ENCODE measurements at regions not wholly inside any gene's neighbourhood (a gene's known extent, or its start where the extent isn't known, plus 50 kb on each side); places are given as distances from the start of the nearest gene placed in this dataset.

DNA sequence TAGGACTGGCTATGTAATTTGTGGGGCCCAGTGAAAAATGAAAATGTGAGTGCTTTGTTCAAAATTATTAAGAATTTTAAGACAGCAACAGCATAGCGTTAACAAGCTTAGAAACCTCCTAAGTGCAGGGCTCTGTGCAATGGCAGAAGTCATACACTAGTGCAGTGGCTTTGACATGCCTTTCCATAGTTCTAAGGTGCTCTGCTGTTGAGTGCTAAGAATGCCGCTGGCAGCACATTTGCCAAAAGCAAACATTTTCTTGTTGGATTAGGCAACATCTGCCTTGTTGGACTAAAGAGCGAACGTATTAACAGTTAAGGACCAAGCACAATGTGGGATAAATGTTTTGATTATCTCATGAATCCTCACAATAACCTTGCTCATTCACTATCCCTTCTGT lies 244.9 kb upstream of the PDE3A start:
- Histone ChIP-seq H3K4me1 (ENCODE audit: control insufficient read depth, insufficient read depth, low read length) (no peaks in the 10 kb centered on the region), H3K4me3 (ENCODE audit: low read length) (no peak overlapping the region)

DNA sequence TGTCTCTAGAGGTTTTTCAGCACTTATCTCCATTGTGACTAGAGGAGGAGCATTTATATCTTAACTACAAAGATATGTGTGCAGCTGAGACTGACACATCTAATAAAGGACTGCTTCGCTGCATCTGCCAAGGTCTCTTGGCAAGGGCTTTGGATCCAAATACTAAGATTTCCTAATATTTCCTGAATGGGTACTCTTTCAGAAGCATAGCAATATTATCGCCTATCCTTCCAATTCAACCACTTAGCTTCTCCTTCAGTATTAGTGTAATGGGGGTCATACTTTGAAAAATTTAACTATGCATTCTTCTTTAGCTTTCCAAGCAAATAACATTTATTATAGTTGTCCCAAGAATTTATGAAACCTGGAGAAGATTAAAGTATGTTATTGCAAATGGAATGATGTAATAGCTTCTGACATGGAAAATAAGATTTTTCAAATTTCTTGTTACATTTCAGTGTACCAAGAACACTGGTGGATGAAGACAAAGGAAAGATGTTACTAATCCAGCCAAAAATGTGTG lies 243.0 kb upstream of the PDE3A start:
- Histone ChIP-seq H3K27me3 (ENCODE audit: control insufficient read depth, insufficient read depth, low read length) (no peaks in the 10 kb centered on the region), H3K9me3 (replicated peaks; ENCODE audit: low read length) (no peaks in the 10 kb centered on the region), H3K4me1 (ENCODE audit: control insufficient read depth, insufficient read depth, low read length) (no peaks in the 10 kb centered on the region), H3K9ac (ENCODE audit: low read depth, low read length) (no peak overlapping the region), H3K4me3 (ENCODE audit: low read length) (no peak overlapping the region), H3K36me3 (ENCODE audit: insufficient read depth, low read length) (no peaks in the 10 kb centered on the region), H3K4me2 (ENCODE audit: low read length) (no peak overlapping the region)

More for the DNA sequence above, 244.9 kb upstream of the PDE3A start:
- Histone ChIP-seq H3K9ac (ENCODE audit: low read depth, low read length) (no peak overlapping the region), H3K27me3 (ENCODE audit: control insufficient read depth, insufficient read depth, low read length) (no peaks in the 10 kb centered on the region), H3K36me3 (ENCODE audit: insufficient read depth, low read length) (no peaks in the 10 kb centered on the region), H3K9me3 (replicated peaks; ENCODE audit: low read length) (no peaks in the 10 kb centered on the region), H3K4me2 (ENCODE audit: low read length) (no peak overlapping the region)

GRCh38 chr12:20126601-20127000 lies 241.7 kb upstream of the PDE3A start:
- H3K27me3 ChIP-seq (ENCODE audit: control insufficient read depth, insufficient read depth, low read length), result no peaks in the 10 kb centered on the region
- no peak overlapping the region for H3K9ac ChIP-seq (ENCODE audit: low read depth, low read length)
- no peak overlapping the region for H3K4me3 ChIP-seq (ENCODE audit: low read length)
- H3K36me3 ChIP-seq (ENCODE audit: insufficient read depth, low read length), result no peaks in the 10 kb centered on the region
- no peaks in the 10 kb centered on the region for H3K4me1 ChIP-seq (ENCODE audit: control insufficient read depth, insufficient read depth, low read length)
- no peaks in the 10 kb centered on the region for H3K9me3 ChIP-seq (replicated peaks; ENCODE audit: low read length)
- H3K4me2 ChIP-seq (ENCODE audit: low read length), result no peak overlapping the region

- no peak overlapping the region for H3K9ac ChIP-seq (ENCODE audit: low read depth, low read length)
- no peaks in the 10 kb centered on the region for H3K36me3 ChIP-seq (ENCODE audit: insufficient read depth, low read length)
- no peak overlapping the region for H3K4me2 ChIP-seq (ENCODE audit: low read length)
- H3K9me3 ChIP-seq (replicated peaks; ENCODE audit: low read length), result no peaks in the 10 kb centered on the region
- H3K4me1 ChIP-seq (ENCODE audit: control insufficient read depth, insufficient read depth, low read length), result no peaks in the 10 kb centered on the region
- no peaks in the 10 kb centered on the region for H3K27me3 ChIP-seq (ENCODE audit: control insufficient read depth, insufficient read depth, low read length)
- no peak overlapping the region for H3K4me3 ChIP-seq (ENCODE audit: low read length)
Measured at GRCh38 chr12:20127413-20127812, 240.9 kb upstream of the PDE3A start.

DNA sequence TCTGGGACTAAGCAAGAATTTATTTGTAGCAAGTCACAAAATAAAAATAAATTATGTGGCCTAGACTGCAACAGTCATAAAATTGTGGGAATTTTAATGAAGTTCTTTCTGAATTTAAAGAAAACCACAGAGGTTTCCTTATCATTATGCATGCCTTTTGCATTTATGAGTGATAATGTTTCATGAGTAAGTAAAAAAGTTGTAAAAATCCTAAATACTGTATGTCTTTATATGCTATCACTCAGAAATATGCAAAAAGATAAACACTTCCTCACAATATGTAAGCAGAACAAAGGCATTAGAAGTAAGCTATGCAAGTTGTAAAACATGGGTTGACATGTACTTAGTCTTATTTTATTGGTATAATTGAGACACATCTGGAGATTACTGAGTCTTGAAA lies 239.4 kb upstream of the PDE3A start:
- no peak overlapping the region for H3K4me3 ChIP-seq (ENCODE audit: low read length)
- no peaks in the 10 kb centered on the region for H3K4me1 ChIP-seq (ENCODE audit: control insufficient read depth, insufficient read depth, low read length)
- no peaks in the 10 kb centered on the region for H3K27me3 ChIP-seq (ENCODE audit: control insufficient read depth, insufficient read depth, low read length)
- no peaks in the 10 kb centered on the region for H3K9me3 ChIP-seq (replicated peaks; ENCODE audit: low read length)
- H3K36me3 ChIP-seq (ENCODE audit: insufficient read depth, low read length), result no peaks in the 10 kb centered on the region
- no peak overlapping the region for H3K4me2 ChIP-seq (ENCODE audit: low read length)
- H3K9ac ChIP-seq (ENCODE audit: low read depth, low read length), result no peak overlapping the region

- Histone ChIP-seq H3K4me2 (ENCODE audit: low read length) (no peak overlapping the region), H3K27me3 (ENCODE audit: control insufficient read depth, insufficient read depth, low read length) (no peaks in the 10 kb centered on the region), H3K4me1 (ENCODE audit: control insufficient read depth, insufficient read depth, low read length) (no peaks in the 10 kb centered on the region), H3K9ac (ENCODE audit: low read depth, low read length) (no peak overlapping the region), H3K9me3 (replicated peaks; ENCODE audit: low read length) (no peaks in the 10 kb centered on the region), H3K4me3 (ENCODE audit: low read length) (no peak overlapping the region), H3K36me3 (ENCODE audit: insufficient read depth, low read length) (no peaks in the 10 kb centered on the region)
Measured at GRCh38 chr12:20132818-20133217, 235.5 kb upstream of the PDE3A start.

GRCh38 chr12:20134652-20135051 lies 233.7 kb upstream of the PDE3A start:
- no peak overlapping the region for H3K4me3 ChIP-seq (ENCODE audit: low read length)
- no peak overlapping the region for H3K9ac ChIP-seq (ENCODE audit: low read depth, low read length)
- H3K27me3 ChIP-seq (ENCODE audit: control insufficient read depth, insufficient read depth, low read length), result no peaks in the 10 kb centered on the region
- H3K4me2 ChIP-seq (ENCODE audit: low read length), result no peak overlapping the region
- no peaks in the 10 kb centered on the region for H3K9me3 ChIP-seq (replicated peaks; ENCODE audit: low read length)
- H3K4me1 ChIP-seq (ENCODE audit: control insufficient read depth, insufficient read depth, low read length), result no peaks in the 10 kb centered on the region
- no peaks in the 10 kb centered on the region for H3K36me3 ChIP-seq (ENCODE audit: insufficient read depth, low read length)

- Histone ChIP-seq H3K36me3 (ENCODE audit: insufficient read depth, low read length) (no peaks in the 10 kb centered on the region), H3K27me3 (ENCODE audit: control insufficient read depth, insufficient read depth, low read length) (no peaks in the 10 kb centered on the region), H3K4me2 (ENCODE audit: low read length) (no peak overlapping the region), H3K9ac (ENCODE audit: low read depth, low read length) (no peak overlapping the region), H3K9me3 (replicated peaks; ENCODE audit: low read length) (no peaks in the 10 kb centered on the region), H3K4me1 (ENCODE audit: control insufficient read depth, insufficient read depth, low read length) (no peaks in the 10 kb centered on the region), H3K4me3 (ENCODE audit: low read length) (no peak overlapping the region)
Measured at GRCh38 chr12:20140751-20141150, 227.6 kb upstream of the PDE3A start.

DNA sequence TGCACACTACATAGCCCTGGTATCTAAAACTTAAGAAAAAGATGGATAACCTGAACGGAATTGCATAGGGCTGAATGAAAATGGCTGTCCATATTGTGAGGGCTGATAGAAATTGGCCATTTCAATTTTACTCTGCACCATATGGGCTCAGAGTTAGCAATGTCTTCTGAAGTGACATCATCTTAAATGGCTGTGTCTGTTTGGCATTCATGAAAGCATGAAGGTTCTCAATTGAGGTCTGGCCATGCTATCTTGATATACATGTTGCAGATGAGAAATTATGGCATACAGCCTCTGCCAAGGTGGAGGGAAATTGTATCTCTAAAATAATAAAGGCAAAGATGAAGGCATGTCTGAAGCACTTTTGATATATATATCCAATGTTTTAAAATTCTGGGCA lies 226.0 kb upstream of the PDE3A start:
- no peak overlapping the region for H3K4me2 ChIP-seq (ENCODE audit: low read length)
- H3K4me3 ChIP-seq (ENCODE audit: low read length), result no peak overlapping the region
- H3K9me3 ChIP-seq (replicated peaks; ENCODE audit: low read length), result no peaks in the 10 kb centered on the region
- H3K36me3 ChIP-seq (ENCODE audit: insufficient read depth, low read length), result no peaks in the 10 kb centered on the region
- H3K9ac ChIP-seq (ENCODE audit: low read depth, low read length), result no peak overlapping the region
- no peaks in the 10 kb centered on the region for H3K27me3 ChIP-seq (ENCODE audit: control insufficient read depth, insufficient read depth, low read length)
- H3K4me1 ChIP-seq (ENCODE audit: control insufficient read depth, insufficient read depth, low read length), result no peaks in the 10 kb centered on the region

DNA sequence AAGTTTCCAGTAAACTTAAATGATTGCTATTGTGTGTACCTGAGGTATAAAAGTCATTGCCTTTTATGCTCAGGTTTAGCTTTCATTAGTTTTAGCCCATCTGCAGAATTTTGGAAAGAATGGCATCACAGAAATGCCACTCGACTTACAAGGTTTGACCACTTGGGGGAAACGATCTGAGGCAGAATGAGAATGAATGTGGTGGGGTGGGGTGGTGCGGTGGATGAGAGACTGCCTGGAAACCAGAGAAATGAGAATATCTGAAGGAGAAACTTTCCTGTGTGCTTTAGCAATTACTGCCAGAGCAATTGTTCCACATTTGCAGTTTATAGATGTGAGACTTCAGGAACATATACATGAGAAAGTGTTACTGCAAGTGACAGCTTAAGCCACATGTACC lies 225.4 kb upstream of the PDE3A start:
- H3K27me3 ChIP-seq (ENCODE audit: control insufficient read depth, insufficient read depth, low read length), result no peaks in the 10 kb centered on the region
- H3K4me2 ChIP-seq (ENCODE audit: low read length), result no peak overlapping the region
- no peaks in the 10 kb centered on the region for H3K4me1 ChIP-seq (ENCODE audit: control insufficient read depth, insufficient read depth, low read length)
- H3K36me3 ChIP-seq (ENCODE audit: insufficient read depth, low read length), result no peaks in the 10 kb centered on the region
- H3K9ac ChIP-seq (ENCODE audit: low read depth, low read length), result no peak overlapping the region
- no peak overlapping the region for H3K4me3 ChIP-seq (ENCODE audit: low read length)
- H3K9me3 ChIP-seq (replicated peaks; ENCODE audit: low read length), result no peaks in the 10 kb centered on the region

DNA sequence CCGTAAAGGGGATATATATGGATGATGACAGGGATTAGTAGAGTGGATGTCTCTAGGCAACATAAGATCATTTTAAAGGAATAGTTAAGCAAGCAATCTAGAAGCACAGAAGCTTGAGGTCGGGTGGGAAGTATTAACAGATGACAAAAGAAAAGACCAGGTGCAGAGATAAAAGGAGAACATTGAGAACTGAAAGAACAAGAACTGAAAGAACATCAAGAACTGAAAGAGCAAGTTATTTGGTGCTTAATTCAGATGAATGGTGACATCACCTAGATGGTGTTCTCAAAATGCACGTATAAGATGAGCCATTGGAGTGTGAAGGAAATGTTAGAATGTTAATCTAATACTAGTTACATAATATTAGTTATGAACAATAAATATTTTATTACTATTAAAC lies 224.0 kb upstream of the PDE3A start:
- no peaks in the 10 kb centered on the region for H3K27me3 ChIP-seq (ENCODE audit: control insufficient read depth, insufficient read depth, low read length)
- H3K4me1 ChIP-seq (ENCODE audit: control insufficient read depth, insufficient read depth, low read length), result no peaks in the 10 kb centered on the region
- no peaks in the 10 kb centered on the region for H3K36me3 ChIP-seq (ENCODE audit: insufficient read depth, low read length)
- no peak overlapping the region for H3K4me3 ChIP-seq (ENCODE audit: low read length)
- no peak overlapping the region for H3K9ac ChIP-seq (ENCODE audit: low read depth, low read length)
- H3K4me2 ChIP-seq (ENCODE audit: low read length), result no peak overlapping the region
- H3K9me3 ChIP-seq (replicated peaks; ENCODE audit: low read length), result no peaks in the 10 kb centered on the region

DNA sequence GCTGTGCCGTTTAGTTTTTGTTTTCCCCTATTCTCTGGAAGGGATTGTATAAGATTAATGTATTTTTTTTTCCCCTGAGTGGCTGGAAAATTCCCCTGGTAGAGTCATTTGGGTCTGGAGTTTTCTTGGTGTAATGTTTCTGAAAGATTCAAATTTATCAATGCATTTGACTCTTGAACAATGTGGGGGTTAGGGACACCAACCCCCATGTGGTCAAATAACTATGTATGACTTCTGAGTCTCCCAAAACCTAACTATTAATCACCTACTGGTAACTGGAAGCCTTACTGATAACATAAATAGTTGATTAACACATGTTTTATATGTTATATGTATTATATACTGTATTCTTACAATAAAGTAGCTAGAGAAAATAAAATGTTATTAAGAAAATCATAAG lies 220.1 kb upstream of the PDE3A start:
- no peak overlapping the region for H3K4me3 ChIP-seq (ENCODE audit: low read length)
- no peaks in the 10 kb centered on the region for H3K9me3 ChIP-seq (replicated peaks; ENCODE audit: low read length)
- no peaks in the 10 kb centered on the region for H3K27me3 ChIP-seq (ENCODE audit: control insufficient read depth, insufficient read depth, low read length)
- H3K4me2 ChIP-seq (ENCODE audit: low read length), result no peak overlapping the region
- H3K9ac ChIP-seq (ENCODE audit: low read depth, low read length), result no peak overlapping the region
- H3K4me1 ChIP-seq (ENCODE audit: control insufficient read depth, insufficient read depth, low read length), result no peaks in the 10 kb centered on the region
- no peaks in the 10 kb centered on the region for H3K36me3 ChIP-seq (ENCODE audit: insufficient read depth, low read length)

Data from skeletal muscle satellite cell (primary cell).